Ureter (tissue), 1 donor: ENCODE measurements at regions not wholly inside any gene's neighbourhood (a gene's known extent, or its start where the extent isn't known, plus 50 kb on each side); places are given as distances from the start of the nearest gene placed in this dataset.
"Not testable (repeated sequence)": the region's sequence is repeated elsewhere in the genome, so short reads cannot be mapped to it uniquely, and the experiment has no call there.

Experiments
- DNase-seq: peaks from one replicate; pipeline ENCODE4 v3.0.0-alpha.2; 2020; ENCODE audit warnings: low spot score
- donor health status: DM: yes; HTN: yes; CAD: no.

GRCh38 chr22:49004484-49005399 lies 822.9 kb downstream of the BRD1 start:
- DNase-seq, result no peak

- DNase-seq, result not testable (repeated sequence)
These were observed 830.1 kb downstream of the BRD1 start for GRCh38 chr22:48997605-48998004.

- no peak for DNase-seq
These were observed 834.0 kb downstream of the BRD1 start for GRCh38 chr22:48993655-48994054.

- no peak for DNase-seq
These were observed 843.0 kb downstream of the BRD1 start for GRCh38 chr22:48984639-48985038.

GRCh38 chr22:48982321-48982905 lies 845.3 kb downstream of the BRD1 start:
- DNase-seq, result no peak

GRCh38 chr22:48981371-48982061 lies 846.2 kb downstream of the BRD1 start:
- no peak for DNase-seq

- no peak for DNase-seq
These were observed 846.8 kb downstream of the BRD1 start for GRCh38 chr22:48980918-48981317.

GRCh38 chr22:48980409-48980808 lies 847.3 kb downstream of the BRD1 start:
- no peak for DNase-seq

GRCh38 chr22:48979482-48979881 lies 848.2 kb downstream of the BRD1 start:
- DNase-seq, result no peak

GRCh38 chr22:48976556-48977535 lies 850.8 kb downstream of the BRD1 start:
- DNase-seq, result no peak

- DNase-seq, result no peak
These were observed 851.8 kb downstream of the BRD1 start for GRCh38 chr22:48975886-48976285.

GRCh38 chr22:48975316-48975741 lies 852.3 kb downstream of the BRD1 start:
- no peak for DNase-seq

- DNase-seq, result no peak
These were observed 853.0 kb downstream of the BRD1 start for GRCh38 chr22:48974443-48975315.

- DNase-seq, result no peak
These were observed 854.0 kb downstream of the BRD1 start for GRCh38 chr22:48973694-48974041.

GRCh38 chr22:48972979-48973693 lies 854.5 kb downstream of the BRD1 start:
- DNase-seq, result no peak

- DNase-seq, result peak; percentile 45
These were observed 859.3 kb downstream of the BRD1 start for GRCh38 chr22:48968201-48968959.

GRCh38 chr22:48963405-48963804 lies 864.3 kb downstream of the BRD1 start:
- DNase-seq, result no peak

GRCh38 chr22:48961705-48962104 lies 866.0 kb downstream of the BRD1 start:
- peak; percentile 17 for DNase-seq
